OCI-LY7 (cell line): ENCODE measurements at regions not wholly inside any gene's neighbourhood (a gene's known extent, or its start where the extent isn't known, plus 50 kb on each side); places are given as distances from the start of the nearest gene placed in this dataset.

Experiments used
- BruUV-seq: library from RNA; stranded (reverse); fragments of 400-500 nt; replicated peaks from 2 replicates; lab custom pipeline; 2021; lab: Mats Ljungman, UMichigan
- CTCF ChIA-PET: fragments of 300-600 bp; sonication (Branson Sonifier 250); formaldehyde crosslinking; loops from one replicate; lab custom pipeline; 2022; ENCODE audit warnings: antibody characterized with exemption; ENCODE audit not compliant: unreplicated experiment; lab: Charles Lee
- POLR2A ChIA-PET: fragments of 300-600 bp; sonication (Branson Sonifier 250); formaldehyde crosslinking; loops from one replicate; lab custom pipeline; 2022; ENCODE audit warnings: antibody characterized with exemption; lab: Charles Lee
- DNase-seq: peaks from one replicate; pipeline ENCODE4 v3.0.0-alpha.2; 2015; ENCODE audit warnings: low spot score
- H2AFZ ChIP-seq: fragments of 200-600 bp; sonication (generic), shearing (Covaris generic); 2 replicates; pipeline ENCODE4 v1.6.1; 2014; ENCODE audit warnings: mild to moderate bottlenecking, antibody characterized with exemption, low read length, moderate library complexity
- H3K27ac ChIP-seq: fragments of 200-600 bp; sonication (generic); 2 replicates; pipeline ENCODE4 v1.5.1; 2014; ENCODE audit warnings: mixed run types, low read depth, mild to moderate bottlenecking, moderate library complexity, low read length, inconsistent platforms; ENCODE audit not compliant: poor library complexity, severe bottlenecking
- H3K36me3 ChIP-seq: fragments of 200-600 bp; sonication (generic); 2 replicates; pipeline ENCODE4 v1.6.1; 2014; ENCODE audit warnings: mild to moderate bottlenecking, antibody characterized with exemption, low read length, moderate library complexity, mixed read lengths; ENCODE audit not compliant: insufficient read depth
- H3K4me1 ChIP-seq: fragments of 200-600 bp; sonication (generic); 2 replicates; pipeline ENCODE4 v1.5.1; 2014; ENCODE audit warnings: mild to moderate bottlenecking, low read length; ENCODE audit not compliant: insufficient read depth, poor library complexity, severe bottlenecking
- H3K4me2 ChIP-seq: fragments of 200-600 bp; sonication (generic); 2 replicates; pipeline ENCODE4 v1.6.1; 2014; ENCODE audit warnings: mild to moderate bottlenecking, low read length
- H3K4me3 ChIP-seq: fragments of 200-600 bp; sonication (generic); 2 replicates; pipeline ENCODE4 v1.5.1; 2014; ENCODE audit warnings: mild to moderate bottlenecking, low read depth, low read length; ENCODE audit not compliant: poor library complexity, severe bottlenecking
- H3K79me2 ChIP-seq: fragments of 200-600 bp; sonication (generic); 2 replicates; pipeline ENCODE4 v1.6.1; 2016; ENCODE audit warnings: low read depth, mild to moderate bottlenecking, low read length, moderate library complexity, mixed read lengths; ENCODE audit not compliant: insufficient read depth
- H3K9me2 ChIP-seq: fragments of 200-600 bp; sonication (generic); 2 replicates; pipeline ENCODE4 v1.6.1; 2016; ENCODE audit warnings: mild to moderate bottlenecking, low read length, mixed read lengths; ENCODE audit not compliant: insufficient read depth
- H3K9me3 ChIP-seq: fragments of 200-600 bp; sonication (generic); 2 replicates; pipeline ENCODE4 v1.6.1; 2014; ENCODE audit warnings: mild to moderate bottlenecking, mixed run types, low read length, mixed read lengths
- H4K20me1 ChIP-seq: fragments of 200-600 bp; sonication (generic); 2 replicates; pipeline ENCODE4 v1.6.1; 2014; ENCODE audit warnings: mild to moderate bottlenecking, antibody characterized with exemption, low read length, moderate library complexity, mixed read lengths; ENCODE audit not compliant: insufficient read depth
- CTCF ChIP-seq: fragments of 200-600 bp; sonication (generic); conservative IDR thresholded peaks from 2 replicates; pipeline ENCODE4 v1.5.1; 2014; ENCODE audit warnings: mild to moderate bottlenecking, antibody characterized with exemption, low read length, moderate library complexity, mixed read lengths
- EZH2phosphoT487 ChIP-seq: fragments of 200-600 bp; sonication (generic); IDR thresholded peaks from 2 replicates; pipeline ENCODE4 v1.6.1; 2018; ENCODE audit warnings: low read depth, borderline replicate concordance, mild to moderate bottlenecking, mixed run types, antibody characterized with exemption, low read length, moderate library complexity, mixed read lengths
- intact Hi-C: fragments of 100-400 bp; cut with micrococcal nuclease; formaldehyde crosslinking; loops from one replicate; pipeline ENCODE4 v1.10.0; 2022; ENCODE audit not compliant: unreplicated experiment

GRCh38 chr6:50330963-50331362 is 281.2 kb upstream of the DEFB112 start:
- ChIA-PET POLR2A (no interaction called here), CTCF (no interaction called here)
- H3K9me3 ChIP-seq = no peaks in the 10 kb centered on the region
- no peak overlapping the region for H3K27ac ChIP-seq
- H3K36me3 ChIP-seq = no peaks in the 10 kb centered on the region
- no peak overlapping the region for H3K4me3 ChIP-seq
- TF ChIP-seq CTCF (no peak), EZH2phosphoT487 (no peak)
- no peaks in the 10 kb centered on the region for H3K9me2 ChIP-seq
- no peak overlapping the region for H3K4me2 ChIP-seq
- H4K20me1 ChIP-seq = no peaks in the 10 kb centered on the region
- H2AFZ ChIP-seq = no peak overlapping the region
- intact Hi-C loops = no loop called here
- no peak for DNase-seq
- H3K4me1 ChIP-seq = no peaks in the 10 kb centered on the region
- no TSS peak for BruUV-seq
- H3K79me2 ChIP-seq = no peaks in the 10 kb centered on the region

- no peak overlapping the region for H3K4me2 ChIP-seq
- intact Hi-C loops = no loop called here
- H3K79me2 ChIP-seq = no peaks in the 10 kb centered on the region
- no peaks in the 10 kb centered on the region for H4K20me1 ChIP-seq
- H3K4me1 ChIP-seq = no peaks in the 10 kb centered on the region
- H3K9me2 ChIP-seq = no peaks in the 10 kb centered on the region
- H2AFZ ChIP-seq = no peak overlapping the region
- TF ChIP-seq EZH2phosphoT487 (no peak), CTCF (no peak)
- no TSS peak for BruUV-seq
- no peak overlapping the region for H3K4me3 ChIP-seq
- no peaks in the 10 kb centered on the region for H3K36me3 ChIP-seq
- CTCF ChIA-PET = no interaction called here
- no peaks in the 10 kb centered on the region for H3K9me3 ChIP-seq
- no peak for DNase-seq
- POLR2A ChIA-PET = interaction anchor here (0.6 to 1.0 kb wide), 2 partner anchors 87 to 250 kb away, joined by 3 to 6 read pairs; no protein-coding TSS in a partner anchor
- H3K27ac ChIP-seq = no peak overlapping the region
Observed at GRCh38 chr6:50333696-50334095, 284.0 kb upstream of the DEFB112 start.

GRCh38 chr6:50337532-50338122 is 287.9 kb upstream of the DEFB112 start:
- TF ChIP-seq CTCF (no peak), EZH2phosphoT487 (no peak)
- no peak for DNase-seq
- no peak overlapping the region for H3K27ac ChIP-seq
- no peaks in the 10 kb centered on the region for H3K36me3 ChIP-seq
- H3K79me2 ChIP-seq = no peaks in the 10 kb centered on the region
- no peak overlapping the region for H2AFZ ChIP-seq
- ChIA-PET POLR2A (interaction anchor here (0.6 to 0.9 kb wide), 2 partner anchors 17 to 1329 kb away, joined by 3 read pairs; no protein-coding TSS in a partner anchor), CTCF (no interaction called here)
- BruUV-seq = no TSS peak
- no peaks in the 10 kb centered on the region for H3K9me3 ChIP-seq
- intact Hi-C loops = no loop called here
- no peaks in the 10 kb centered on the region for H3K9me2 ChIP-seq
- H3K4me3 ChIP-seq = no peak overlapping the region
- no peak overlapping the region for H3K4me2 ChIP-seq
- no peaks in the 10 kb centered on the region for H3K4me1 ChIP-seq
- H4K20me1 ChIP-seq = no peaks in the 10 kb centered on the region
